Erythroblast (primary cell): ENCODE measurements at regions not wholly inside any gene's neighbourhood (a gene's known extent, or its start where the extent isn't known, plus 50 kb on each side); places are given as distances from the start of the nearest gene placed in this dataset.

ENCODE experiments used
- GATA1 ChIP-seq: IDR thresholded peaks from 2 replicates; pipeline ENCODE4 v1.6.1; 2011; ENCODE audit warnings: low read depth, mild to moderate bottlenecking, control low read depth, low read length, moderate library complexity
- POLR2A ChIP-seq: IDR thresholded peaks from 2 replicates; pipeline ENCODE4 v1.6.1; 2011; ENCODE audit warnings: mild to moderate bottlenecking, low read length

DNA sequence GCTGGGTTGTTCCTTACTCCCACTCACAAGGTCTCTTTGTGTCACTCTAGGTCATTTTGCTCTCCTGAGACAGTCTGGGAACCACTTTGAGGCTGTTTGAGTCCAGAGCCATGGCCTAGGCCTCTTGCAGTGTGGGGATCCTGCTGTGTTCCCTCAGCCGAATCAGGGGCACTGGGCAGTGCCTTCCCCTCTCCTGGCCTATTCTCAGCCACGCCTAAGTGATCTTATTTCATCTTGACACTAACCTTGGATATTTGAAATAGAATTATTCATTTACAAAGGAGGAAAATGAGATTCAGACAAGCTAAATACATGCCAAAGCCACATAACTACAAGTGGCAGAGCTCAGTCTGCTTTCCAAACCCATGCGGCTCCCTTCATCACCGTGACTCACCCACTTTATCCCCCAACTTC, 557.2 kb upstream of the TBL1XR1 start:
- TF ChIP-seq POLR2A: no peak
- TF ChIP-seq GATA1: no peak
